Renal cortex interstitium (tissue), 11 donors: ENCODE measurements at regions not wholly inside any gene's neighbourhood (a gene's known extent, or its start where the extent isn't known, plus 50 kb on each side); places are given as distances from the start of the nearest gene placed in this dataset.

Source experiments
- DNase-seq, 11 donors: peaks; one replicate each; pipeline ENCODE4 v3.0.0-alpha.2; 2013; ENCODE audit warnings: low read depth in 9 of 11, low spot score in 4 of 11; ENCODE audit errors: extremely low read depth in 1 of 11

DNA sequence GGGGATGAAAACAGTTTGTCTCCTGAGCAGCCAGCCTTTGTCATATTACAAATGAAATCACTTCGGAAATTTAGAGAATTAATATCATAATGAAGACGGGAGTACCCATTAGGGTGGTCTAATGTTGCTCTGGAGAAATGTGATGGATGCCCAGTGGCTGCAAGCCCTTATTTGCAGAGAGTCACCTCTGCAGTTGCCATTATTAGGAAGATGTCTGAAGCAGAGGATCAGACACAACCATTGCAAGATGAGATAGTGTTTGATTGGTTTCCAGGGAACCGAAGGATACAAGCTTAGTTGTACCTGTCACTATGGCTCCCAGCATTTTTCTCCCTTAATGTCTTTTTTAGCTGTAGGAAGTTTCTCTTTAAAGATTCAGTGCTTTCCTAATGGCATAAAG, 272.4 kb downstream of the FIGN start:
- no peak for DNase-seq

DNA sequence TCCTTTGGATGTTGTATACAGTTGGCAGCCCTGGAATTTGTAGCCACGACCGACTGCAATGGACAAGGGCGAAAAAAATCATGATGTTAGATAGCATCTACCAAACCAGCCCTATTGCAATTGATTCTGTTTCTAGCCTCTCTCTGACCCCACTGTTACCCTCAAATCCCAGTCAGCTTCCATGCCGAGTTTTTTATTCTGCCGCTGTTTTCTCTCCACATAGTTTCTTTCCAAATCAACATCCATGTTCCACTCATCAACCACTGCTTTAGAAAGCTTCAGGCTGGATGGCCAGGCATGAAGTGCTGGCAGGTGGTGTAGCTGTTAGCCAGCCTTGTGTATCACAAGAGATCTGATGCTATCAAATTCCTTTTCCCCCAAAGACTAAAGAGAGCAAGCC, 272.8 kb downstream of the FIGN start:
- no peak for DNase-seq

DNA sequence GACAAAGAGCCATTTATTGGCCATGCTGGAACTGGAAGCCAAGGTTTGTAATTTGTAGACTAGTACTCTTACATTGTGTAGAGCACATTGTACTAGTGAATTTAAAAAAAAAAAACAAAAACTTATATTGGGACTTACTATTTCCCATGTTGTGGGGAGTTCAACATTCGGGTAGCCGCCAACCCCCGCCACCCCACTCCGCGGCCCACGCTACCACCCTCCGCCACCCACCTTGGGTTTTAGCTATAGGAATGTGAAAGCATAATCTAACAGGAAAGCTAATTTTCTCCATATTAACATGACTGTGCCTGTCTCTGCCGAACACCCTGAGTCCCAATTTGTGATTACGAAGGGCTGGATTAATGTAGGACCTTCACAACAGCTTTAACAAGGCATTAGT, 275.8 kb downstream of the FIGN start:
- DNase-seq, result no peak

DNA sequence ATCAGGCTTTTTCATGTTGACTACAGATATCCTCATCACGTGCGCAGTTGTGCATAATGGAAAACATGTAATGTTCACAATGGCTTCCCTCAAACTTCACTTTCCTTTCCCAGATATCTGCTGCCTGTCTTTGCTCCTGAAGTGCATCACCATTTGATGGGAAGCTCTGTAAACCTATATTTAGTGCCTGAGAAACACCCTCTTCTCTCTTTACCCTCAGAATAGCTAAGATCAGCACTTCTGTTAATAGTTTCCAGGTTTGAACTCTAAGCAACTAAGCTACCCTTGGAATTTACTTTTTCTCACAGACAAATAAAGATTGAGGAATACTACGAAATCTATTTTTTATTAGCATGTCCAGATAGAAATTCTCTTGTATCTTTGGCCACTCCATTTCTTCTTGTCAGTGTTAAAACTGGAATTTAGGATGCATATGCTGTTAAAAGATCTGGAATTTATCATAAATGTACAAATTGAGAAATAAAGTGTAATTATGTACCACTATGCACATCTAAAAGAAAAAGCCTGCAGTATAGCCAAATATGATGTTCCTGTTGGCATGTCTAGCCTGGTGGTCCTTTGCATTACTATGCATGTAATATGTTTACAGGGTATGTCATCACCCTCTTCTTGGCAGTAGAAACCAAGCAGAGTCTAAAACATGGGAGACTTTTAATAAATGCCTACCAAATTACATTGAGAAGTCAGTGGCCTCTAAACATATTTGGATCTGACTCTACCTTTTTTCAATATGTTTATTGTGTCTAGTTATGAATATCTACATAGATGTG, 278.7 kb downstream of the FIGN start:
- DNase-seq, result no peak

DNA sequence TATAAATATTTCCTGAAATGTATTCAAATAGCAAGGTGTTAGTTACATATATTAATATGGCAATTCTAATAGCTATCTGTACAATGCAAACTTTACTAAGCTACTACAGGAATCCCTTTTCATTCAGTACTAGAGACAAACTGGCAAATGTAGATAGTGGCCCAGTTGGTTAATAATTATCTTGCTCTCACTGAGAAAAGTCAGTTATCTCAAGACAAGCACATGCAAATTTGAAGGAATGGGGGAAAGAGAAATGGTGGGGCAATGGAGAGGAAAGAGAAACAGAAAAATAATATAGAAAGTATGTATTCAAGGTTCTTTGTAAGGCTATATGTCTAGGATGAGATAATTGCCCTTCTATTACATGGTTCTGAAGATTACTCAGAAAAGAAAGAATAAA, 280.0 kb downstream of the FIGN start:
- no peak for DNase-seq

DNA sequence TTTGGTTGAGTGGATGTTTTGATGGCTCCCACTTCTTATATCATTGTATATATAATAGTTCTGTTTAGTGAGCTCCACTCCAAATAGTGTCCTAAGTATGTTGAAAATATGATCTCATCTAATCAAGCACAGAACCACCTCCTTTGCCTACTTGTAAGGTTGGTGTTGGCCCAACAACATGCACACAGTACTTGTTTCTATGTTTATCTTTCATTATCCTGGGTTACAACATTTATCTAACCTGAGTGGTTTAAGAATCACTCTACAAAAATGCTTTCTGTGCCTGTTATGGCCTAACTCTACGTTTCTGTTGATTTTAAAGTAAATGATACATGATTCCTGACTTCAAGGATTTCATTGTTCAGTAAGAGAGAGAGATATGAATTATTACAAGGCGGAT, 281.9 kb downstream of the FIGN start:
- DNase-seq, result no peak

DNA sequence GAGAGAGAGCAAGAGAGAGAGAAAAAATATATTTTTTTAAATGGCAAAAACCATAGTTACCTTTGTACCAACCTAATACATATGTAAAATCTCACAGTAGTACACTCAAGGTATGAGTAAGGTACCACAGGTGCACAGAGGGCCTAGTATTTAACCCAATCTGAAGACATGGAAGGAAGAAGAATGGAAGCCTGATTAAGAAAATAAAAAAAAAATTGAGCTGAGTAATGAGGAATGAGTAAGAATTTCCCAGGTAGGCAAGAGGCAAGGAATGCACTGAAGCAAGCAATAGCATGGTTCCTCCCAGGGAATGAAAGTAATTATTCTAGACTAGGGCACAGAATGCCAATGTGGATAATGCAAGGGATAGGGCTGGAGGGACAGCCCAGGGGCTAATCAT, 294.2 kb downstream of the FIGN start:
- no peak for DNase-seq

DNA sequence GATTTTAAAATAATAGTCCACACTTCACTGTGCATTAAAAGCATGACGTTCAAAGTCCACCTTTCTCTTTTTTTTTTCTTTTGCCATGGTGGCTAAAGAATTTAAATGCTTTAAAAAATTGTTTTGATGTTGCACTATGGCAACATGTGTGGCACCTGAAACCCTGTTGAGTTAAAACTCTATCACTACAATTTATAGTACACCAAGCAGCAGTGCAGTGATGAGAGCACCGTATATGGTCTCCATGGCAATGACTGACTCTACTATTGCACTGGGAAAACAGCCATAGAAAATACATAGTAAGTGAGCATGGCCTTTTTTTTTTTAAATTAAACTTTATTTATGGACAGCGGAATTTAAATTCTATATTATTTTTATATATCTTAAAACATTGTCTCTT, 298.8 kb downstream of the FIGN start:
- no peak for DNase-seq

DNA sequence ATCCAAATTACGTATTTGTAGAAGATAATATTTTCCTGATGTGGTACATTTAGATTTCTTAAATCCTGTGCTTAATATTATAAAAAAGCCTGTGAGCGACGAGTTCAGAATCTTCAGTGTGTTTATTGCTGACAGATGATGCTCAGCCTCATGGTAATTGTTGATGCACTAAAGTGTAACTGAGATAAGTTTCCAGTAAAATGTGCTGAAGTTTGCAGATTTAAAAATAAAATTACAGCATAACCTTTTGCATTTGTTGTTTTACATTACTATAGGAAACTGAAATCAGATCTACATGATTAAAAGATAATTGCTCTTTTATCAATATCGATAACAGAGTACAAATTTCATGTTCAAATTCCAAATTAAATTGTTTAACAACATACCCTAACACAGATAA, 307.6 kb downstream of the FIGN start:
- DNase-seq, result no peak

DNA sequence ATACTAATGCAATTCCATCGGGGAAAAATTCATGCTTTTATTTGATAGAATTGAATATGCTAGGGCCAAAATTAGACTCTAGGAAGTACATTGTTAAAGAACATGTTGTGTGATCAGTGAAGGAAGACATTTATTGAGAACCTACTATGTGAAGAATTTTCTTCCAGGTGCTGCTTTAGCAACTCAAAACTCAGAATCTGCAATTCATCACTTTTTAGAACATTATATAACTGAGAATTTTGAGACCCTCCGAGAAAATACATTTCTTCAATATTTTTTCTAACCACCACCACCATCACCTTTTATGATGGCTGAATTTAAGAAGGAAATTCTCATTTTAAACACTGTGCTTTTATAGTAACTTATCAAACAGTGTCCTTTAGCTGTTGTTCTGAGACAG, 315.2 kb downstream of the FIGN start:
- no peak for DNase-seq

DNA sequence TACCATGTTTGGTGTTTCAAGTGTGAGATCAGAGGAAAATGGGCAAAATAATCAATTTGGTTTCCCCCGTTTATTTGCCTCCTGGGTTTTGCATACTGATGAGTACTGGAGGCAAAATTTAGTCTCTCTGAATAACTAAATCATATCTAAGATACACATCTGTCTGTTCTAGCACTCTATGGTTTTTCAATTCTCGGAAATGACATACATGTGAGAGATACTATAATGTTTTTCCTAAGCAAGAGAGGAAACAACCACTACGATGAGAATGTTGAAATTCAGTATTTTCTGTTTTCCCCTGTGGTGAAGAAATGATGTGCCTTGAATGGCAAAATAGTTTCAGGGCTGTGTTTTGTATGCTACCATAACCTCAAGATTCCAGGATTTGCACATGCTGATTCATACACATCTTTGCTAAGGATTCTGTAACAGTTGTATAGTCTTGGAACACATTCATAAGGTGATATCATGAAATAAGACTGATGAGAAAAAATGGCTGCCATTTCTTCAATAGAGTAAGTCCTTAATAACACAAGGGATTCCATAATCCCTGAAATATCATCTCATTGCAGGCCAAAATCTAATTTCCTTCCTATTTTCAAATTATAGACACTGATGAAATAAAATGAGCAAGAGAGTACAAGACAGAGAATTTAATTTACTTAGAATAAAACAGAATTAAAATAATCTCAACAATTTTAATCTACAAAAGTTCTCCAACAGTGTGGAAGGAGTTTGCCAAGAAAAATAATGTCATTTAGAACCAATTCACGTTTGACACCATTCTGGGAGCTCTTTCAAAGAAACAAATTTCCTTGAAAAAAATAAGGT, 316.6 kb downstream of the FIGN start:
- no peak for DNase-seq

DNA sequence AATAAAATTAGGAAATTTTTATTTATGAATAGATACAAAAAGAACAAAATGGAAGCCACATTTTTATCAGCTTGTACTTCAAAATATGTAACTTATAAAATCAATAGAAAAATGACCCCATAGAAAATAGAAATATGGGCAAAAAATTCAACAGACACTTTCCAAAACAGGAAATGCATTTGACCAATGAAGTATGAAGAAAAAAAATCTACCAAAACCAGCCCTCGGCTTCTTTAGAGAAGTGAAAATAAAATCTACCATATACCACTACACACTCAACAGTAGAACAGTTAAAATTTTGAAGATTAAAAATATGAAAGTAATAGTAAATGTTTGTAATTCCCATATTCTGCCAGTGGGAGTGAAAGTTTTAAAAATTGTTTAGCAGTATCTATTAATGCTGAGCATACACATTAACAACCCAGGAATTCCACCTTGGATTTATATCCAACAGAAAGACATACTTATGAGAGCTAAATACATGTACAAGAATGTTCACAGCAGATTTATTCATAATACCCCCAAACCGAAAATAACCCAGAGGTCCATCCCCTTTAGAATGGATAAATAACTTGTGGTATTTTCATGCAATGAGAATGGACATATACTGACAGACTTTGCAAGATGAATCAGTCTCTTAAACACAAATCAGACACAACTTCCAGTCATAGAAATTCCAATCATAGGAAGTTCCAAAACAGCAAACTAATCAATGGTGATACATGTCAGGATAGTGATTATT, 318.0 kb downstream of the FIGN start:
- no peak for DNase-seq

DNA sequence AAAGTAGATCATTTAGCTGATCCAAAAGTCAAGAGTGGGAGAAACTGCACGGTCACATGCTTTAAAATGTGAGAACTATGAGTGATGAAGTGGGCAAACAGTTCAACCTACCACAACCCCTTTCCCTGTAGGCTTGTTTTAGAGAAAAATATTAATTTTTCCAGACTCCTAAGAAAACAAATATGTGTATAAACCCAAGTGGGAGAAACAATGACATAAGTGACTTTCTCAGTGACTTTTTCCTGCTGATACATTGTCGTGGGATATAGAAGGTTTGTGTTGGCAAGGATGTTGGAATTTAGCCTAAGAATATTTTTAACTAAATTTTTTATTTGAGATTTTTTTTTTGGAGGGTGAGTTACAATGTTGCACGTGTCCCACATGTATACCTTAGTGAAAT, 321.7 kb downstream of the FIGN start:
- no peak for DNase-seq

DNA sequence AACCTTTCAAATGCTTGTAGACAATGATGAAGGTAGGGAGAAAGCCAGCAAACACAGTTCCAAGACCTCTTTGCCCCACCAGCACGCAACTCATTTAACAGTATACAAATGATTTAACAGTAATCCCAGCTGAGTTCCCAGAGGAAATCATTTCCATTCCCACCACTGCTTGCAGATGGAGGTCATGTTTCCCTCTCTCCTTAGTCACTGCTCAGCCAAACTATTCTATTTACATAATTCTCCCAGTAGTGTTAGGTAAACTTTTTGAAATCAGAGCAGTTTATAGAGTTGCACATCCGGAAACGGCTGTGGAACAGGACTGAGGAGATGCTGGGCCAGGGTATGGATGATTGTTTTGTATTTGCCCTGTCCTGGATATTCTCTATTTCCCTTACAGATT, 328.5 kb downstream of the FIGN start:
- no peak for DNase-seq

DNA sequence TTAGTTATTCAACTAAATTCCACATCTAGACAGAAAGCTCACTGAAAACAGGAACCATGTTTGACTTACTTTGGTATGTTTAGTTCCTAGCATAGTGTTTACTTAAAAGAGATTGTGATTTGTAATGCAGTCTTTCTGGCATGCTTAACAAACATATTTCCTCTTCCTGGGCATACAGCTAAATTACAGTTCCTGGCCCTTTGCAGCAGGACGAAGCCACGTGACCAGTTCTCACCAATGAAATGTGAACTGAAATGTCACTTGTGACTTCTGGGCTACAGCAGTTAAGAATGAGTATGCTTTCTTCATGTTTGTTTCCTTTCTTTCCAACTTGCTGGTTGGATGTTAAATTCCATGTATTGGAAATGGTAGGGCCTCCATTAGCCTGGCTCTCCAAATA, 330.5 kb downstream of the FIGN start:
- DNase-seq, result no peak

DNA sequence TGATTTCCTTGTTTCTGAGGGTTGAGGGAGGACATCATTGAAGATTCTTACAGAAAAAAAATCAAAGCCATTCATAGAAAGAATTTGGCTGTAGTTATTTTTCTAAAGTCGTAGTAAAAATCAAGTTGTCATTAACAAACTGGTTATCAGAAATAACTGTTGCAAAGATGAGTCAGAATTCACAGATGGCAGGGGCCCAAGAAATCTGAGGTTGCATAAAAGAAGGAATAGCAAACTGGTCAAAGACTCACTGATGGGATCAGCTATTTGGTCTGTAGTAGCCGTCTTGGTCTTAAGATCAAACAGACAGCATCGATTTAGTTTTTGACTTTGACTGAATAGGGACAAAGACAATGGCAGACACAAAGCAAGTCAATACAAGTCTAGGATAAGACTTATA, 334.3 kb downstream of the FIGN start:
- DNase-seq, result no peak

DNA sequence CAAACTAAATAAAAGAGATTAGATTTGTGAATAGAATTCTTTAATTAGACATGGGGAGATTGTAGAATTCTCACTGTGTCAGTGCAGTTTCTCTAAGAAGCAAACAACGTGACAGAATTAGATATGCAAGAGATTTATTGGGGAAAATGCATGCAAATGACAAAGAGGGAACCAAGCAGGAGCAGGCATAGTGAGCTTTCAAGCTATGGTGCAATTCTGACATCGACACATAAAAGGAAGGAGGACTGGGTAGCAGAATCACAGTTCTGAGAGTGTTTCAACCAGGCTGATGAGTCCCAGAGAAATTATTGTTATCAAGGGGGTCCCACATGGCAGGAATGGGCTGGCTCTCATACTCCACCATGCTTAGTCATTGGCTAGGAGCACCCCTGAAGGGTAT, 338.4 kb downstream of the FIGN start:
- no peak for DNase-seq

DNA sequence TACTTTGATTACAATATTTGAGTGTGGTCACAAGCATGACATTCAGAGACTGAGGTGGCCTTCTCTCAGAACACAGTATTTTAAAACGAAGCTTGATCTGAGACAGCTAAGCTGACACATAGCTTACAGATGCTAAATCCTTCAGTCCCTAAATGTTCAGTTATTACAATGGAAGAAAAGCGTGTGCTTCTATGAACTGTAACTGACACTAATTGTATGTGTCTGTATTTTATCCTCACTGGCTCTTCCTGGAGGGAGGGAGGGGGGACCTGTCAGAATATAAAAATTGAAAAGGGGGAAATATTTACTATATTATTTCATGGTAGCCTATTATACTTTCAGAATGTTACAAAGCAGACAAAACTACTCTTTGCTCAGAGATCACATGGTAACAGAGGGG, 340.2 kb downstream of the FIGN start:
- no peak for DNase-seq

DNA sequence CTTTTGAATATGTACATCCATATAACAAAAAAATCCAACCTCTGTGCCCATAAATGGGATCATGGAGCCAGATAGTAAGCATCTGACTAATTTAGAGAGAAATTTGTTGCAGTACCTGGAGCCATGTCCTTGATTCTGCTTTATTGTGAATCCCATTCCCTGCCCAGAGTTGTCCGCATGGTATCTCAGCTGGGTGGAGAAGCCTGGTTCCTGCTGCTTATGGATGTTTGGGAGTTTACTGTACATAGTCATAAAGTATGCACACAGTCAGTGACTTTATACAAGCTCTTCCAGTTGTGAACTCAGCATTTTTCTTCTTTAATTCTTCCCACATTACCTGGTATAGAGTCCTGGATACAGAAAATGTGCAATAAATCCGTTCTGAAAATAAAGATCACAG, 346.0 kb downstream of the FIGN start:
- no peak for DNase-seq

DNA sequence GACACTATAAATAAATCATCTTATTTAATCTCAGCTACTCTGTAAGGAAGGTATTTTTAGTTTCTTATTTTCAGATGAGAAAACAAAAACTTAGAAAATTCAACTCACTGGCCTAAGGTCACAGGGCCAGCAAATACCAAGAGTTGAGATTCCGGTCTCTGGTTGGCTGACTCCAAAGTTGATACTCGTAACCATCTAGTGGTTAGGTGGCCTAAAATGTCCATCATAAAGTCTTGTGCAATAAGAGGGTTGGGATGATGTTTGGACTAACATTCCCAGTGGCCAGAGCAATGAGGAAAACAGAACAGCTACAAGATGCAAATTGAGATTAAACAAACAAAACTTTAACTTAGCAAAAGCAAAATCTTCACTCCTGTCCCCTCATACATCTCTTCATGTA, 360.3 kb downstream of the FIGN start:
- DNase-seq, result no peak
